IMR-90 (cell line): ENCODE measurements at regions not wholly inside any gene's neighbourhood (a gene's known extent, or its start where the extent isn't known, plus 50 kb on each side); places are given as distances from the start of the nearest gene placed in this dataset.

Experiments used
- ATAC-seq: fragments of 200-7000 bp; cut with Tn5 transposase; 2 replicates; pipeline ENCODE4 v1.9.1; 2020; ENCODE audit warnings: low read depth, mild to moderate bottlenecking, moderate library complexity
- BruUV-seq: library from RNA; stranded (reverse); fragments of 400-500 nt; replicated peaks from 2 replicates; lab custom pipeline; 2021; lab: Mats Ljungman, UMichigan
- CTCF ChIA-PET: fragments of 300-600 bp; formaldehyde crosslinking; extraction: SDS; loops from one replicate; lab custom pipeline; 2021; ENCODE audit warnings: antibody characterized with exemption; lab: Yijun Ruan, JAX
- POLR2A ChIA-PET: fragments of 300-600 bp; sonication (Branson Sonifier 250); formaldehyde crosslinking; loops from one replicate; lab custom pipeline; 2022; ENCODE audit warnings: antibody characterized with exemption; ENCODE audit not compliant: unreplicated experiment; lab: Charles Lee
- DNase-seq: peaks from one replicate; pipeline ENCODE4 v3.0.0; 2013
- H2AFZ ChIP-seq: replicated peaks from 2 replicates; pipeline ENCODE3; 2013; ENCODE audit warnings: low read length, mild to moderate bottlenecking; ENCODE audit not compliant: poor library complexity
- H2AK5ac ChIP-seq: 2 replicates; pipeline ENCODE4 v1.6.1; 2013; ENCODE audit warnings: low read depth, low read length, inconsistent platforms
- H2AK9ac ChIP-seq: replicated peaks from 2 replicates; pipeline ENCODE3; 2013; ENCODE audit warnings: mild to moderate bottlenecking, low read depth, low read length, moderate library complexity; ENCODE audit not compliant: poor library complexity
- H2BK120ac ChIP-seq: 2 replicates; pipeline ENCODE4 v1.6.1; 2013; ENCODE audit warnings: low read depth, low read length, inconsistent platforms
- H2BK15ac ChIP-seq: 3 replicates; pipeline ENCODE4 v1.6.1; 2013; ENCODE audit warnings: low read depth, low read length, inconsistent platforms
- H2BK20ac ChIP-seq: 2 replicates; pipeline ENCODE4 v1.6.1; 2013; ENCODE audit warnings: low read depth, mild to moderate bottlenecking, inconsistent platforms, low read length, moderate library complexity
- H2BK5ac ChIP-seq: 2 replicates; pipeline ENCODE4 v1.6.1; 2013; ENCODE audit warnings: mild to moderate bottlenecking, low read depth, low read length, inconsistent platforms; ENCODE audit not compliant: poor library complexity, severe bottlenecking
- H3K14ac ChIP-seq: replicated peaks from 2 replicates; pipeline ENCODE4 v1.6.1; 2013; ENCODE audit warnings: low read depth, low read length, inconsistent platforms
- H3K18ac ChIP-seq: 2 replicates; pipeline ENCODE4 v1.6.1; 2013; ENCODE audit warnings: low read depth, low read length, control low read depth
- H3K23ac ChIP-seq: 2 replicates; pipeline ENCODE4 v1.6.1; 2013; ENCODE audit warnings: low read depth, low read length, inconsistent platforms
- H3K27ac ChIP-seq: 2 replicates; pipeline ENCODE4 v1.5.1; 2013; ENCODE audit warnings: mild to moderate bottlenecking, control low read depth, low read length; ENCODE audit not compliant: insufficient read depth
- H3K27me3 ChIP-seq: 2 replicates; pipeline ENCODE4 v1.6.1; 2013; ENCODE audit warnings: low read length; ENCODE audit not compliant: control insufficient read depth, insufficient read depth
- H3K36me3 ChIP-seq: 2 replicates; pipeline ENCODE4 v1.6.1; 2013; ENCODE audit warnings: low read length, mixed read lengths; ENCODE audit not compliant: control insufficient read depth, insufficient read depth
- H3K4ac ChIP-seq: 2 replicates; pipeline ENCODE4 v1.6.1; 2013; ENCODE audit warnings: low read depth, low read length, inconsistent platforms
- H3K4me1 ChIP-seq: 2 replicates; pipeline ENCODE4 v1.6.1; 2013; ENCODE audit warnings: low read length, mixed read lengths; ENCODE audit not compliant: control insufficient read depth, insufficient read depth
- H3K4me2 ChIP-seq: 2 replicates; pipeline ENCODE4 v1.6.1; 2013; ENCODE audit warnings: low read depth, mild to moderate bottlenecking, control low read depth, low read length, moderate library complexity
- H3K4me3 ChIP-seq: 2 replicates; pipeline ENCODE4 v1.5.1; 2013; ENCODE audit warnings: low read depth, mild to moderate bottlenecking, control low read depth, low read length, moderate library complexity; ENCODE audit not compliant: insufficient read depth
- H3K56ac ChIP-seq: 2 replicates; pipeline ENCODE4 v1.6.1; 2013; ENCODE audit warnings: low read length, inconsistent platforms; ENCODE audit not compliant: insufficient read depth; ENCODE audit errors: extremely low read depth
- H3K79me1 ChIP-seq, 2 experiments: 2 replicates each; pipeline ENCODE4 v1.6.1; 2013; ENCODE audit warnings: low read length in 2 of 2, inconsistent platforms in 1 of 2, low read depth in 1 of 2
- H3K9ac ChIP-seq: 2 replicates; pipeline ENCODE4 v1.6.1; 2013; ENCODE audit warnings: low read depth, low read length, control low read depth
- H3K9me1 ChIP-seq: 2 replicates; pipeline ENCODE4 v1.6.1; 2013; ENCODE audit warnings: low read length, inconsistent platforms; ENCODE audit not compliant: insufficient read depth
- H3K9me3 ChIP-seq: 2 replicates; pipeline ENCODE4 v1.6.1; 2013; ENCODE audit warnings: low read length; ENCODE audit not compliant: control insufficient read depth, insufficient read depth
- H4K20me1 ChIP-seq: 2 replicates; pipeline ENCODE4 v1.6.1; 2013; ENCODE audit warnings: low read length, inconsistent platforms; ENCODE audit not compliant: insufficient read depth
- H4K5ac ChIP-seq: 2 replicates; pipeline ENCODE4 v1.6.1; 2013; ENCODE audit warnings: mild to moderate bottlenecking, low read depth, low read length, control low read depth
- H4K8ac ChIP-seq, 2 experiments: 2 replicates each; pipeline ENCODE4 v1.6.1; 2013; ENCODE audit warnings: low read depth in 2 of 2, low read length in 2 of 2, control low read depth in 1 of 2, inconsistent platforms in 1 of 2
- H4K91ac ChIP-seq: 2 replicates; pipeline ENCODE4 v1.6.1; 2013; ENCODE audit warnings: low read depth, low read length, inconsistent platforms; ENCODE audit not compliant: insufficient read depth
- CTCF ChIP-seq: conservative IDR thresholded peaks from 2 replicates; pipeline ENCODE4 v1.5.1; 2012; ENCODE audit warnings: mild to moderate bottlenecking, low read depth, low read length, improper control_type of control experiment
- MXI1 ChIP-seq: IDR thresholded peaks from 2 replicates; pipeline ENCODE4 v1.6.1; 2012; ENCODE audit warnings: low read depth, mild to moderate bottlenecking, low read length, moderate library complexity, borderline replicate concordance
- NFE2L2 ChIP-seq: fragments of 150-350 bp; IDR thresholded peaks from 2 replicates; pipeline ENCODE4 v1.6.1; 2016; ENCODE audit warnings: low read depth, mild to moderate bottlenecking, low read length
- RCOR1 ChIP-seq: IDR thresholded peaks from 2 replicates; pipeline ENCODE4 v1.6.1; 2012; ENCODE audit warnings: mild to moderate bottlenecking, low read length, improper control_type of control experiment; ENCODE audit not compliant: insufficient replicate concordance
- WGBS, 2 experiments: methylation state at CpG; one replicate each; pipeline versions ENCODE4 v1.1.5 to v1.1.7; 2013; ENCODE audit warnings: missing lambda C conversion rate in 2 of 2; ENCODE audit not compliant: insufficient read length in 1 of 2; ENCODE audit errors: extremely low coverage in 2 of 2; 5-methylcytosine and 5-hydroxymethylcytosine counted together
- dilution Hi-C: fragments of 300-500 bp; cut with HindIII; formaldehyde crosslinking; loops from one replicate; pipeline ENCODE4 v1.14.3; 2018; ENCODE audit warnings: low sequenced_read_pairs; ENCODE audit not compliant: unreplicated experiment
- in situ Hi-C: fragments of 300-500 bp; cut with MboI; formaldehyde crosslinking; loops from 3 replicates; pipeline ENCODE4 v1.14.3; 2019; ENCODE audit warnings: low sequenced_read_pairs, inconsistent platforms, mixed read lengths
- intact Hi-C: fragments of 100-400 bp; cut with micrococcal nuclease; formaldehyde crosslinking; loops from 2 replicates; pipeline ENCODE4 v1.10.0; 2022

GRCh38 chr12:115403253-115403652 lies 719.3 kb upstream of the TBX3 start:
- no peak for ATAC-seq
- DNase-seq: no peak
- CTCF ChIA-PET: no interaction called here
- Histone ChIP-seq H3K79me1 (no peaks in the 10 kb centered on the region), H3K4me1 (peaks cover 8% of the 10 kb centered on the region), H4K91ac (no peak overlapping the region), H3K4me2 (no peak overlapping the region), H4K20me1 (no peaks in the 10 kb centered on the region), H3K18ac (peak overlapping the region; percentile 27; the same call in 1 of the 2 replicates), H2AK9ac (no peak overlapping the region), H3K9me1 (peaks cover 5% of the 10 kb centered on the region), H3K14ac (no peak overlapping the region), H4K8ac (no peak overlapping the region; a peak in 1 of 4 replicates), H3K27ac (no peak overlapping the region), H3K9me3 (peaks cover 5% of the 10 kb centered on the region), H3K4me3 (no peak overlapping the region), H4K5ac (no peak overlapping the region), H3K27me3 (no peaks in the 10 kb centered on the region), H3K56ac (no peak overlapping the region), H2BK5ac (no peak overlapping the region), H2BK120ac (0 out of 2 replicates have a peak overlapping the region, but pooled peaks have one; percentile 28), H3K36me3 (no peaks in the 10 kb centered on the region), H2BK20ac (peak overlapping the region; percentile 49; the same call in 1 of the 2 replicates), H3K9ac (no peak overlapping the region), H3K23ac (no peak overlapping the region), H2AFZ (no peak overlapping the region), H3K4ac (peak overlapping the region; percentile 13; the same call in 1 of the 2 replicates), H2BK15ac (peak overlapping the region; percentile 71; the same call in 1 of the 3 replicates), H2AK5ac (no peak overlapping the region)
- intact Hi-C loops: no loop called here
- WGBS, 2 experiments: no CpG with 5 or more reads among the region's 2 CpGs
- no TSS peak for BruUV-seq
- in situ Hi-C loops: no loop called here
- POLR2A ChIA-PET: no interaction called here
- dilution Hi-C loops: no loop called here
- TF ChIP-seq CTCF (no peak), RCOR1 (no peak), NFE2L2 (no peak), MXI1 (no peak)
